ENCODE measurements at regions not wholly inside any gene's neighbourhood (a gene's known extent, or its start where the extent isn't known, plus 50 kb on each side); places are given as distances from the start of the nearest gene placed in this dataset.

GRCh38 chr6:84524636-84525035 is 239.8 kb downstream of the TBX18 start:
- DNase-seq (ENCODE audit: low spot score), result no peak

GRCh38 chr6:84522135-84522549 is 242.3 kb downstream of the TBX18 start:
- DNase-seq (ENCODE audit: low spot score), result no peak

- DNase-seq (ENCODE audit: low spot score), result no peak
Measured at GRCh38 chr6:84521511-84521910, 242.9 kb downstream of the TBX18 start.

GRCh38 chr6:84517741-84518530 is 246.5 kb downstream of the TBX18 start:
- DNase-seq (ENCODE audit: low spot score), result no peak

- no peak for DNase-seq (ENCODE audit: low spot score)
Measured at GRCh38 chr6:84516154-84516553, 248.2 kb downstream of the TBX18 start.

- no peak for DNase-seq (ENCODE audit: low spot score)
Measured at GRCh38 chr6:84515067-84515466, 249.3 kb downstream of the TBX18 start.

GRCh38 chr6:84514089-84514971 is 250.1 kb downstream of the TBX18 start:
- no peak for DNase-seq (ENCODE audit: low spot score)

- DNase-seq (ENCODE audit: low spot score), result no peak
Measured at GRCh38 chr6:84512391-84512790, 252.0 kb downstream of the TBX18 start.

- no peak for DNase-seq (ENCODE audit: low spot score)
Measured at GRCh38 chr6:84511929-84512328, 252.5 kb downstream of the TBX18 start.

- no peak for DNase-seq (ENCODE audit: low spot score)
Measured at GRCh38 chr6:84508981-84509380, 255.4 kb downstream of the TBX18 start.

GRCh38 chr6:84508334-84508733 is 256.1 kb downstream of the TBX18 start:
- DNase-seq (ENCODE audit: low spot score), result no peak

GRCh38 chr6:84504025-84504424 is 260.4 kb downstream of the TBX18 start:
- DNase-seq (ENCODE audit: low spot score), result no peak

GRCh38 chr6:84501315-84501714 is 263.1 kb downstream of the TBX18 start:
- no peak for DNase-seq (ENCODE audit: low spot score)

GRCh38 chr6:84500726-84501125 is 263.7 kb downstream of the TBX18 start:
- DNase-seq (ENCODE audit: low spot score), result no peak

- no peak for DNase-seq (ENCODE audit: low spot score)
Measured at GRCh38 chr6:84498905-84499304, 265.5 kb downstream of the TBX18 start.

GRCh38 chr6:84492241-84493165 is 265.1 kb upstream of the CEP162 start:
- DNase-seq (ENCODE audit: low spot score), result no peak

GRCh38 chr6:84489598-84489997 is 262.2 kb upstream of the CEP162 start:
- no peak for DNase-seq (ENCODE audit: low spot score)

GRCh38 chr6:84486526-84486925 is 259.1 kb upstream of the CEP162 start:
- no peak for DNase-seq (ENCODE audit: low spot score)

- no peak for DNase-seq (ENCODE audit: low spot score)
Measured at GRCh38 chr6:84469144-84469543, 241.7 kb upstream of the CEP162 start.

- DNase-seq (ENCODE audit: low spot score), result no peak
Measured at GRCh38 chr6:84467296-84467695, 239.9 kb upstream of the CEP162 start.

- no peak for DNase-seq (ENCODE audit: low spot score)
Measured at GRCh38 chr6:84466511-84466910, 239.1 kb upstream of the CEP162 start.

GRCh38 chr6:84464471-84464870 is 237.0 kb upstream of the CEP162 start:
- no peak for DNase-seq (ENCODE audit: low spot score)

All from NAMALWA (cell line).